Glutamatergic neuron (in vitro differentiated cells): ENCODE measurements at regions not wholly inside any gene's neighbourhood (a gene's known extent, or its start where the extent isn't known, plus 50 kb on each side); places are given as distances from the start of the nearest gene placed in this dataset.

Source experiments
- DNase-seq: peaks from one replicate; pipeline ENCODE4 v3.0.0; 2022
- H3K27ac Mint-ChIP-seq: one replicate; pipeline ENCODE4 v1.8.0; 2020; ENCODE audit warnings: mild to moderate bottlenecking, mixed read lengths, inconsistent platforms; ENCODE audit not compliant: unreplicated experiment
- H3K27me3 Mint-ChIP-seq: one replicate; pipeline ENCODE4 v1.8.0; 2020; ENCODE audit warnings: mild to moderate bottlenecking, moderate library complexity, mixed read lengths, inconsistent platforms; ENCODE audit not compliant: unreplicated experiment
- H3K36me3 Mint-ChIP-seq: one replicate; pipeline ENCODE4 v1.8.0; 2020; ENCODE audit warnings: mild to moderate bottlenecking, mixed read lengths, inconsistent platforms; ENCODE audit not compliant: unreplicated experiment
- H3K4me1 Mint-ChIP-seq: one replicate; pipeline ENCODE4 v1.8.0; 2020; ENCODE audit warnings: mild to moderate bottlenecking, low read depth, mixed read lengths, inconsistent platforms; ENCODE audit not compliant: unreplicated experiment
- H3K4me3 Mint-ChIP-seq: one replicate; pipeline ENCODE4 v1.8.0; 2020; ENCODE audit warnings: mild to moderate bottlenecking, mixed read lengths, inconsistent platforms; ENCODE audit not compliant: unreplicated experiment
- H3K9me3 Mint-ChIP-seq: one replicate; pipeline ENCODE4 v1.8.0; 2020; ENCODE audit warnings: mild to moderate bottlenecking, moderate library complexity, mixed read lengths, inconsistent platforms; ENCODE audit not compliant: unreplicated experiment
- TF ChIP-seq, protein P1 (sequence below): fragments of 200-600 bp; sonication (generic); IDR thresholded peaks from one replicate; pipeline ENCODE4 v1.5.0; 2021; ENCODE audit not compliant: partially characterized antibody, unreplicated experiment

GRCh38 chr9:99594056-99594780 lies 227.5 kb upstream of the NR4A3 start:
- TF ChIP-seq, protein P1, sequence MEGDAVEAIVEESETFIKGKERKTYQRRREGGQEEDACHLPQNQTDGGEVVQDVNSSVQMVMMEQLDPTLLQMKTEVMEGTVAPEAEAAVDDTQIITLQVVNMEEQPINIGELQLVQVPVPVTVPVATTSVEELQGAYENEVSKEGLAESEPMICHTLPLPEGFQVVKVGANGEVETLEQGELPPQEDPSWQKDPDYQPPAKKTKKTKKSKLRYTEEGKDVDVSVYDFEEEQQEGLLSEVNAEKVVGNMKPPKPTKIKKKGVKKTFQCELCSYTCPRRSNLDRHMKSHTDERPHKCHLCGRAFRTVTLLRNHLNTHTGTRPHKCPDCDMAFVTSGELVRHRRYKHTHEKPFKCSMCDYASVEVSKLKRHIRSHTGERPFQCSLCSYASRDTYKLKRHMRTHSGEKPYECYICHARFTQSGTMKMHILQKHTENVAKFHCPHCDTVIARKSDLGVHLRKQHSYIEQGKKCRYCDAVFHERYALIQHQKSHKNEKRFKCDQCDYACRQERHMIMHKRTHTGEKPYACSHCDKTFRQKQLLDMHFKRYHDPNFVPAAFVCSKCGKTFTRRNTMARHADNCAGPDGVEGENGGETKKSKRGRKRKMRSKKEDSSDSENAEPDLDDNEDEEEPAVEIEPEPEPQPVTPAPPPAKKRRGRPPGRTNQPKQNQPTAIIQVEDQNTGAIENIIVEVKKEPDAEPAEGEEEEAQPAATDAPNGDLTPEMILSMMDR: no peak
- H3K9me3 Mint-ChIP-seq: no peaks in the 10 kb centered on the region
- no peaks in the 10 kb centered on the region for H3K36me3 Mint-ChIP-seq
- no peak overlapping the region for H3K4me3 Mint-ChIP-seq
- H3K27ac Mint-ChIP-seq: no peak overlapping the region
- DNase-seq: no peak
- H3K27me3 Mint-ChIP-seq: no peaks in the 10 kb centered on the region
- peaks cover 15% of the 10 kb centered on the region for H3K4me1 Mint-ChIP-seq

DNA sequence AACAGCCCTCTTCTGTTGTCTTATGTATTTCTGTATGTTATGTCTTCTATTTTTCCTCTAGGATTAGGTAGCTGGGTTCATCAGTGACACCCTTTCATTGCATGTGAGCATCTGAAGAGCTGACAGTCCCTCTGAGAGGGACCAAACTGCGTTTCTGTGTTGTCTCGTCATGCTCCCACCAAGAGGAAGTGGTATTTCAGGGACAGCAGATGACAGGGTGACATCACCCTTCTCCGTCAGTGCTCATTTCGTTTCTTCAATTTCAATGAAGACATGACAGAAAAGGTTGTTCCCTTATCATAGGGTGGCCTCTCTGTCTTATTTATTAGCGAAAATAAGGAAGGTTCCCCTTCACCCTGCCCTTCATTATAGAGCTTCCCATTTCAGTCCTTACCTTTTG lies 225.9 kb upstream of the NR4A3 start:
- H3K36me3 Mint-ChIP-seq: no peaks in the 10 kb centered on the region
- TF ChIP-seq, protein P1: no peak
- H3K27ac Mint-ChIP-seq: no peak overlapping the region
- no peaks in the 10 kb centered on the region for H3K9me3 Mint-ChIP-seq
- no peak overlapping the region for H3K4me3 Mint-ChIP-seq
- DNase-seq: no peak
- H3K27me3 Mint-ChIP-seq: no peaks in the 10 kb centered on the region
- peaks cover 6% of the 10 kb centered on the region for H3K4me1 Mint-ChIP-seq

- Mint-ChIP-seq H3K4me1 (peaks cover 4% of the 10 kb centered on the region), H3K27ac (no peak overlapping the region), H3K36me3 (no peaks in the 10 kb centered on the region), H3K4me3 (no peak overlapping the region), H3K9me3 (no peaks in the 10 kb centered on the region), H3K27me3 (peaks cover 4% of the 10 kb centered on the region)
- TF ChIP-seq, protein P1: no peak
- DNase-seq: no peak
Observed at GRCh38 chr9:99601571-99602111, 220.0 kb upstream of the NR4A3 start.

DNA sequence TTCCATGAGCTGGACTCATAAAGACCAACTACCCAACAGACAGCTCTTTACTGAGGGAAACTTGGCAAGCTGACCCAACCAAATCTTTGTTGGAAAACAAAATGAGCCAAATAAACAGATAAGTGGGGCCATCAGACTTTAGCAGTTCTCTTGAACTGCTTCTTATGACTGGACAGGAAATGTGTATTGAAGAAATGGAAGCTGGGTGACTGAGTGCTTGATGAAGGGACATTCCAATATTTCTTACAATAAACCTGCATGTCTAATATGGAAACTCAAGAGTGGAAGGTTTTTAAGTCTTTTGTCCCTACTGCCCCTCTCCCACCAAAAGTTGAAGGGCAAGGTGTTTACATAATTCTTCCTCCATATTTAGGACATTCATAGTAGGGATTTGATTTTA lies 218.8 kb upstream of the NR4A3 start:
- Mint-ChIP-seq H3K27me3 (peaks cover 4% of the 10 kb centered on the region), H3K36me3 (no peaks in the 10 kb centered on the region), H3K9me3 (no peaks in the 10 kb centered on the region), H3K4me3 (no peak overlapping the region), H3K27ac (no peak overlapping the region), H3K4me1 (no peaks in the 10 kb centered on the region)
- TF ChIP-seq, protein P1: no peak
- no peak for DNase-seq

DNA sequence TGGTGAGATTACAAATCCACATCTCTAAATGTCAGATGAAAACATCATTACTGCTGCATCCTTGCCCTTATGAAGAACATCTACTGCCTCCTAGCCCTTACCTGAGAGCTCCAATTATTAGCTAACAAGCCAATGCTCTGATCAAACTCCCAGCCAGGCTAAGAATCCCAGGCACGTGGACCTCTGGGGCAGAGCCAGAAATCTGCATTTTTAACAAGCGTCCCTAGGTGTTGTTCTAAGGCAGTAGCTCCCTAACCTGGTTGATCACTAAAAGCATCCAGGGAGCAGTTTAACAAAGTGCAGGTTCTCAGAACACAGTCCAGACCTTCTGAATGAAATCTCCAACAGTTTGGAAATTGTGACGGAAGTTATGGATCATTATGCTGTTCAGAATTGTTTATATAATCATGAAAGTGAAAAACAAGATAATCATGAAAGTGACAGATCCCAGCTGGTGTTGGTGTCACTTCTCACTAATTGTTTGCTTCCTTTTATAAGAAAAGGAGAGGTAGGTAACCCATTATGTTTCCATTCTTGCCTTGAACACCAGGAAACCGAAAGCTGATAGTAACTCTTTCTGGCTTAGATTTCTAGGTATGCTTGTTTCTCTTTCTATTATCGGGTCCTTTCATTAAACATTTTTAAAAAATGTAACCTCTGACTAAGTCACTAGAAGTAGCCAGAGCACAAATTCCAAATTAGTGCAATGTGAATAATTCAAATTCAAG lies 216.5 kb upstream of the NR4A3 start:
- no peaks in the 10 kb centered on the region for H3K4me1 Mint-ChIP-seq
- H3K27me3 Mint-ChIP-seq: peaks cover 4% of the 10 kb centered on the region
- no peaks in the 10 kb centered on the region for H3K9me3 Mint-ChIP-seq
- H3K27ac Mint-ChIP-seq: no peak overlapping the region
- TF ChIP-seq, protein P1: no peak
- no peak overlapping the region for H3K4me3 Mint-ChIP-seq
- no peak for DNase-seq
- no peaks in the 10 kb centered on the region for H3K36me3 Mint-ChIP-seq
